ENCODE measurements at regions not wholly inside any gene's neighbourhood (a gene's known extent, or its start where the extent isn't known, plus 50 kb on each side); places are given as distances from the start of the nearest gene placed in this dataset.

DNA sequence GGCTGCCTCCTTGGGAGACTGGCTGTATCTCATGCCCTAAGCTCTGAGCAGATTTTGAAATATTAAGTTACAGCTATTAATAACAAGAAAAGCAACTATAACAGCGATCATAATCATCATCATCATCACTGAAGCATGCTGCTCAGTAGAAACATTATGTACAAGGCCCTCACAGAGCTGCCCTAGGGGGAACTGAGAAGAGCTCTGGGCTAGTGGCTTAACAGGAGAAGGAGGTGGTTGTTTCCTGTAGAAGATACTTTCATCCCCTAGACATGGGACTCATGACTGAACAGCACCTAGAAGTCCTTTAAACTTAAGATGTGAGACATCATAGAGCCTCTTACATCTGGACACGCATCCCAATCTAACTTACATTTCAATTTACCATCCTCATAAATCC, 332.8 kb upstream of the PLET1 start:
- Histone ChIP-seq H3K4me3 (no peak overlapping the region), H3K27me3 (no peaks in the 10 kb centered on the region), H3K36me3 (no peaks in the 10 kb centered on the region), H3K9me3 (no peaks in the 10 kb centered on the region)
- no peak for DNase-seq

DNA sequence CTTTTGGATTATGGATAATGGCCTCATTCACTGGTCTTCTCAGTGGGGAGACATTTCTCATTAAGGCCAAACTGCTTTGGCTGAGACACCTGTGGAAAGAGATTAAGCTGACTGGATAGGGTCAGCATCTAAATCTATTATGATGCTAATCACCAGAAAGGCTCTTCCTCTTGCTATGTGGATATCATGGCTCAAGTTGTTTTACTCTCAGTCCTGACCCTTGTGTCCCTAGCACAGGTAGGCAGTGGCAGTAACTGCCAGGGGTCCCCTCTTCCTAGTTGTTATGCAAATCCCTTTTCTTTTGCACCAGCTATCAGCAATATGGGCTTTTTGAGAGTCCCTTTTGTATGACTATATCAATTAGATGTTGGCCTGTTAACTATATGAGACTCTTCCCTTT, 335.7 kb upstream of the PLET1 start:
- no peak overlapping the region for H3K4me3 ChIP-seq
- no peak for DNase-seq
- H3K9me3 ChIP-seq = no peaks in the 10 kb centered on the region
- no peaks in the 10 kb centered on the region for H3K36me3 ChIP-seq
- no peaks in the 10 kb centered on the region for H3K27me3 ChIP-seq

DNA sequence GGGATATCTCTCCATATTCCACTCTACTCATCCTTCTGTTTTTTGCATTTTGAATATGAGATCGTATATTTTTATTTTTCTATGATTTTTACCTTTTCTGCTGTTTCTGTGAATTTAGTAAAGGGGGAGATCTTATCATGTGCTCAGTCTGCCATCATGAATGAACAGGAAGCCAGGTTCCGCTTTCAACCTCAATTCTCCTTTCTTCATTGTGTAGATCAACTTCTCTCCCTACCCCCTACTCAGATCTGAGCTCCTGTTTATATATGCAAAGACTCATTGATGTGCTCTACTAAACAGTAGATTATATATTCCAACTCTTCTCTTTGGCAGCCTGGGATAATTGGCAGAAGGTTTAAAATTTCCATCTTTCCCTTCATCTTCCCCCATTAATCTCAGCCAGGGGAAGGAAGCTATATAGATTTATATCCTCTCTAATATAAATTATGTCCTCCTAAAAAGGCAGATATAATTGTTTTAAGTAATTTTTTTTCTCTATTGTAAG, 336.7 kb upstream of the PLET1 start:
- no peak for DNase-seq
- Histone ChIP-seq H3K4me3 (no peak overlapping the region), H3K36me3 (no peaks in the 10 kb centered on the region), H3K27me3 (no peaks in the 10 kb centered on the region), H3K9me3 (no peaks in the 10 kb centered on the region)

DNA sequence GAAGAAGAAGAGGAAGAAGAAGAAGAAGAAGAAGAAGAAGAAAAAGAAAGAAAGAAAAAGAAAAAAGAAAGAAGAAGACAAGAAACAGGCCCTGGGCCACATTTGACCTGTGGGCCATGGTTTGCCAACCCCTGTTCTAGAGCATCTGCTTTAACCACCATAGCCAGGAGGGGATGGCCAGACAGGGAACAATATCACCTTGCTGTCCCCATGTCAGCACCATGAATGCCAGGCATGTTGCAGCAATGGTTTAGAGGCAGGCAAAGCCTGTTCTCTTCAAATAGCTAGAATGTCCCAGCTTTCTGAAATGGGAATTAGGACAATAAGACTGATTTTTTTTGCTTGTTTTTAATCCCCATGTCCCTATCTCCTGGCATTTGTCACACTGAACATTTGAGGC, 338.6 kb upstream of the PLET1 start:
- DNase-seq = no peak

DNA sequence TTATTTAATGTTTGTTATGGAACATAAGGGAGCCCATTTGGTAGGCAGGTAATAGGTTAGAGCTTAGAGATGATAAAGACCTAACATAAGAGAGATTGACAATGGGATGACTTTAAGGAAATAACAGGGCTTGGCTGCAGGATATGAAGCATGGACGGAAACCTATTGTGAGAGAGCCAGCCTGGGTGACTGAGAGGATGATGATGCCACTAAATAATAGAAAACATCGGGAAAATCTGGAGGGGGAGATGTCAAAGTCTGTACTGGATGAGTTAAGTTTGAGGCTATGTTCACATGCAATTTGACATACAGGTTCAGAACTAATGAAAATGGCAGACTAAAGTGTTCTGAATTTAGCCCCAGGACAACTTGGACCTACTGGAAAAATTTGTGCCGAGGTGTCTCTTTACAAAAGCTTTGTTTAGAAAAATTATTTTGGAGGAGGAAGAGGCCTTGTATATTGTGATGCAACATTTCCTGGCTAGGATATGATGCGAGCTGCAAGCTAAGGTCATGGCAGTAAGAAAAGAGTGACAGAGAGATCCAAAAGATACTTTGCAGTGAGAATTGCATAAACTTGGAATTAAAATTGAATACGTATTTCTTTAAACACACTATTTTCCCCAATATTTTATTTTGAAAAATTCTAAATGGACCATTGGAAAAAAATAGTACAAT, 339.3 kb upstream of the PLET1 start:
- H3K9me3 ChIP-seq = no peaks in the 10 kb centered on the region
- H3K4me3 ChIP-seq = no peak overlapping the region
- no peaks in the 10 kb centered on the region for H3K27me3 ChIP-seq
- no peaks in the 10 kb centered on the region for H3K36me3 ChIP-seq
- no peak for DNase-seq

More for the DNA sequence above, 338.6 kb upstream of the PLET1 start:
- H3K4me3 ChIP-seq = no peak overlapping the region
- H3K9me3 ChIP-seq = no peaks in the 10 kb centered on the region
- H3K27me3 ChIP-seq = no peaks in the 10 kb centered on the region
- H3K36me3 ChIP-seq = no peaks in the 10 kb centered on the region

DNA sequence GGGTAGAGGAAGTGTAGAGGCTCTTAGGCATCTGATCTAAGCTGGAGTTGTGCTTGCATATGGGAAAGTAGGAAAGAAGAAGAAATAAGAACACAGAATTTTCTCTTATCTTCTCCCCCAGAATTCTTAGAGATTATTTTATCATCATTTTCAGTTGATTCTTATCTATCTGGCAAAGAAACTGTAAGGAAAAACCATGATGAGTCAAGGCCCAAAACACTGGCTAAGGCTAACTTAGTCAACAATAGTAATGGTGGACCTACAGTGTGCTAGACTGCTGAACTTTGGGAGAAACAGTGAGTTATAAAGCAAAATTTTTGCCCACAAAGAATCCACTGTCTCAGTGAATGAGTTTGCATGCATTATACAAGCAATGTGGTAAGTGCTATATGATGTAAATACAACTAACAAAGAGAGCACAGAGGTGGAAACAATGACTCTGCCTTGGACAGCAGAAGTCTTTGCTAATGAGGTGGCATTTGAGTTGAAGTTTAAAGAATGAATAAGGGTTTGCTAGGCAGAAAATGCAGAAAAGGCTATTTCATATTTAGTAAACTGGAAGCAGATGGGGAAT, 344.5 kb upstream of the PLET1 start:
- no peaks in the 10 kb centered on the region for H3K9me3 ChIP-seq
- H3K27me3 ChIP-seq = no peaks in the 10 kb centered on the region
- DNase-seq = no peak
- no peak overlapping the region for H3K4me3 ChIP-seq
- no peaks in the 10 kb centered on the region for H3K36me3 ChIP-seq

DNA sequence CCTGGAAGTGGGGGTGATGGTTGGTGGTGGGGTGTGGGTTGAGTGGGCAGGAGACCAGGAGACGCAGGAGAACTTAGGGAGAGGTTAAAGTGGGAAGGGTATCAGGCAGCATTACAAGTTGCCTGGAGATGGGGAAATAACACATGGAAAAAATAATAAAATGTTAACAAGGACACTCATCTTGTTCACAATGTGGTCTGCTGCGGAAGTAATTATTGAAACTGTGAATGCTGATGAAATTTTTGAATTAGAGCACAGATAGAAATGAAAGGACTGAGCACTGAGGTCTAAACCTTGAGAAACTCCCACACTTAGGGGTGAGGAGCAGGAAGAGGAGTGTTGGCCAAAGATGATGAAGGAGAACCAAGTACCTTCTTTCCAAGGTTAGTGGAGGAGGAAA, 346.0 kb upstream of the PLET1 start:
- Histone ChIP-seq H3K36me3 (no peaks in the 10 kb centered on the region), H3K4me3 (no peak overlapping the region), H3K27me3 (no peaks in the 10 kb centered on the region), H3K9me3 (no peaks in the 10 kb centered on the region)
- DNase-seq = no peak

DNA sequence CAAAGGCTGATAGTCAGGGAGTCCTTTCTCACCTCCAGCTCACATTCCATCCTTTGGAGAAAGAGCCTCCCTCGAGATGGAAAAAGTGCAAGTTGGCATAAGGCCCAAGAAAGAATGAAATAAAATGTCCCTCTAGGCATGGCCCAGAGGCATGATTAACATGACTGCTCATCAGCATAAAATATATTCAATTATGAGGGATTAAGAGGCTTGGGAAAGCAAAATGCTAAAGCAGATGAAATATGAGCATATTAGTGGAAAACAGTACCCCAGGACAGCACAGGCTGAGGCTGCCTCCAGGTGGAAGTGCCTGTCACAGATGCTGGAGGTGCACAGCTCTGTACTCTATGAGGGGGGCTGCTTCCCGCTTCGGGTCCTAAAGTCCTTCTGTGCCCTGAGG, 347.8 kb upstream of the PLET1 start:
- H3K36me3 ChIP-seq = no peaks in the 10 kb centered on the region
- no peak for DNase-seq
- no peaks in the 10 kb centered on the region for H3K9me3 ChIP-seq
- H3K27me3 ChIP-seq = no peaks in the 10 kb centered on the region
- H3K4me3 ChIP-seq = no peak overlapping the region

DNA sequence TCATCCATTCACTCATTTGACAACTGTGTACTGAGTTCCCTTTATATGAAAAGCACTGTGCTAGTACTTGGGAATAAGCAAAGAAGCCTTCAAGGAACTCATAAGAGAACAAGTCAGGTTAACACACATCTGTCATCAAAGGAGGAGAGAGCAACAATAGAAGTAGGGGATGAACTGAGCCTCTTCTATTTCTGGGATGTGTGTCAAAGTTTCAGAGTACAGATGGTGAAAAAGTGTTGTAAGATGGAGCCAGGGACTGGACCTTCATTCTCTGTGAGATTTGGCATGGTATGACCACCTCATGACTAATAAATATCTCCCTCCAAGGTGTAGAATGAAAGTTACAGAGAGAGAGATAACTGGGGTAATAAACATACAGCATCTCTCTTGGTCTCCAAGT, 349.8 kb upstream of the PLET1 start:
- Histone ChIP-seq H3K9me3 (no peaks in the 10 kb centered on the region), H3K4me3 (no peak overlapping the region), H3K36me3 (no peaks in the 10 kb centered on the region), H3K27me3 (no peaks in the 10 kb centered on the region)
- DNase-seq = no peak

DNA sequence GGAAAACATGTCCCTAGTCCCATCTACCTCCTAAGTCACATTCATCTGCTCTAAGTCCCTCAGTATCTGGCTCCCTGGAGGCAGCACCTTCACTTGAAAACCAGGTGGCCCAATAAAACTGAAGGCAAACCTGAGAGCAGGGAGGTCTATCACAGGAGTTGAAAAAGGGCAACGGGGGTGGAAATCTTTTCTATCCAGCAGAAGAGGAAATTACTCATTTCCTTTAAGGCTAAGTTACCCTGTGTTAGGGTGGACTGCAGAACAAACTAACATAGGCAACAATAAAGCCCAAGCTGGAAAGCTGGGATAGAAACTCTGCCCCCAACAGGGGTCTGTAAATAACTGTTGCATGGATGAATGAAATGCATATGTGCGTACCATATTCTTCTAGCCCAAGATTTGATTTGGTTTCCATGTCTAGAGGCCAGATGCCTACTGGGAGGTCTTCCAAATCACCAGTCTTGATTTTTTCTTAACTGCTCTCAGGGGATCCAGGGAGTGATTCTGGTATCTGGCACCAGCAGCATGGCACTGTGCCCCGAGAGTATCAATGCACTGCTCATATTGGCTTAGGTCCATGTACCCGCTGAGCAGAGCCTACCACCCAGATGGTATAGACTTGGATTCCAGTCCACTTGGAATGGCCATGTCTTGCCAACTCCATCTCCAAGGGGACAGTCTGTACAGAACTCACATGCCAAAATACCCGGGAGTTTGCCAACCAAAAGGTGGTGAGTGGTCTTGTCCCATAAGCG, 350.0 kb upstream of the NCAM1 start:
- H3K36me3 ChIP-seq = no peaks in the 10 kb centered on the region
- peak; percentile 90 for DNase-seq
- H3K4me3 ChIP-seq = no peak overlapping the region
- H3K9me3 ChIP-seq = no peaks in the 10 kb centered on the region
- no peaks in the 10 kb centered on the region for H3K27me3 ChIP-seq

DNA sequence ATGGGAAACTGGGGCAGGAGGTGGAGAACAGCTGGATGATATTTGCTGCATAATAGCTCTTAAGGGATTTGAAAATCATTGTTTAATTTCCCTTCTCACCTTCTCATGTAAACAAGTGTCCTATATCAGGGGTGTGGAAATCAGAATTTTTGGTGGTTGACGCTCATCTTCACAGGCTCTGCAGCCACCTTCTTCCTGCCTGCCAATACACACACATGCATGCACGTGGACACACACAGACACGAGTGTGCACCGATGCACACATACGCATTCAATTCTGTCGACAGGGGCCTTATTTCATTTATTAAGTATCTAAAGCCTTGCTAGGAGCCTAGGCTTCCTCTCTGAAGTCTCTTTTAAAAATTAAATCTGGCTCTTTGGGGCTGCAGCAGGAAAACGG, 349.4 kb upstream of the NCAM1 start:
- Histone ChIP-seq H3K4me3 (no peak overlapping the region), H3K27me3 (no peaks in the 10 kb centered on the region), H3K36me3 (no peaks in the 10 kb centered on the region), H3K9me3 (no peaks in the 10 kb centered on the region)
- DNase-seq = no peak

DNA sequence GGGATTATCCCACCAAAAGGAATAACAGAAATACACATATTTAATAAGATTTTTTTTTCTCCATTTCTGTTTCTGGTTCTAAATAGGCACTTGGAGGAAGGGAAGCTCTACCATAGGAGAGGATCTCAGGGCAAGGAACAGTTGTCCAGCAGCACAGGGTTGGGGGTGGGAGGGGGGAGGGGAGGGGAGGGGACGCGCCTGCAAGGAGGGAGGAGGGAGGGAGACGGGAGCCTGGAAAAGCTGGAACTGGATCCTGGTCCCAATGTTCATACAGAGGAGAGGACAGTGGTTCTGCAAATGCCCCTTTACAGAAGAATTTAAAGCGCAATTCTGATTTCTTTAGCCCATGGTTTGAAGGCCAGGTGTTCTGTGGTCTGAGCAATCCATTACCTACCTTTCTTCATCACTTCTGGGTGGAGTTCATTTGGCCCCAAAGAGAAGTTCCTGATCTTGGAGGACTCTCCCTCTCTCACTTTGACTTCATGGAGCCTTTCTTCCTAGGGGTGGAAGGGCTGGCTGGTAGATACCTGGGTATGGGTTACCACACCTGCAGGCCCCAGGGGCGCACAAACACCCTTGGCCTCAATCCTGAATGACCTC, 348.9 kb upstream of the NCAM1 start:
- H3K4me3 ChIP-seq = no peak overlapping the region
- DNase-seq = peak; percentile 42
- H3K36me3 ChIP-seq = no peaks in the 10 kb centered on the region
- H3K9me3 ChIP-seq = no peaks in the 10 kb centered on the region
- no peaks in the 10 kb centered on the region for H3K27me3 ChIP-seq

DNA sequence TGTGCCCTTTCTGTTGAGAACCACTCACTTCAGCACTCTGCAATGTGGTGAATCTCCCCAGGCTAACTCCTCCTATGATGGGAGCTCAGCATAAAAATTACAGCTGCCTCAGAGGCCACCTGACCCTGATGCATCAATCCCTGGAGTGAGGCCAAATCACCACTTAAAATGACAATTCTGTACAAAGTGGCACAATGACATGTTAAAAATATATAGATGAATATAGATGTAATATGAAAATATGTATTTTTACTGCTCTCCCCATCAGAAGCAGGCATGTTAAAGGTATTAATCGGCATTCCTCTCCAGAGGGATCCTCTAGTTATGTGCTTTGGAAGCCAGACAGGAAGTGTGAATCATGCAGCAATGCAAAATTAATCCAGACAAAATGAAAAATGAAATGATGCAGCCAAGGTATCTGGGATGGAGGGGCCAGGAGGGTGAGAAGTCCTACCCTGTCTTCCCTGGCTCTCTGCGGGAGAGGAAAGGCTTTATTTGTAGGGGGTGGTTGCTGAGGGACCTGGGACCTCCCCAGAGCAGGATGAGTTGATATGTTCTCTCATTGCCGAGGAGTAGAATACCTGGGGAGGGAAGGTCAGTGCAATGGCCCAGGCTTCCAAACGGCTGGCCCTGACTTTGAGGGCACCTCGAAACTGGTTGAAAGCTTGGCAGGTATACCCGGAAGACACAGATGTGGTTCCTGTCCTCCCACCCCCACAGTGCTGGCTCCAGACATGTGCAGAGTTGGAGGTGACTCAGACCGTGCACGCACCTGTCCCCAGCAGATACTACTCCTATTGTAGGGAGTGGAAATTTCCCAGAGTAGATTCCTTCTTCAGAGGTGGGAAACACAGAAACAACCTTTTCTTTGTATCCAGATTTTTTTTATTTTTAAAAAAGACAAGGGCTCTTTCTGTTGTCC, 347.9 kb upstream of the NCAM1 start:
- peak; percentile 71 for DNase-seq
- Histone ChIP-seq H3K4me3 (no peak overlapping the region), H3K27me3 (no peaks in the 10 kb centered on the region), H3K36me3 (no peaks in the 10 kb centered on the region), H3K9me3 (no peaks in the 10 kb centered on the region)

DNA sequence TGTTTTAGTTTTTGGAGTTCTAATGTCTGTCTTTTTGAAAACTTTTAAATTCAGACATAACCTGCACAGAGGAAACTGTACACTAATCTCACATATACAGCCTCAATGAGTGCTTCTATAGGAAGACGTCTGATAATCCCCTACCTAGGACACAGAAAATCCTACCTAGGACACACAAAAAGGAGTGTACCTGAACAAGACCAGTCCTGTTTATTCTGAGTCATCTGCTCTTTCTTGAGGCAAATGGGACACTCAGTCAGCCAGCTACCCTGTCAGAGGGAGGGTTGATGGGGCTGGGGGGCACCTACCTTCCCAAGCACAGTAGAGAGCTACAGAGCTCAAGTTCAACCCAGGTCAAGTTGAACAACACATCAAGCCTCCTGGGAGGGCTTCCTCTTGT, 346.6 kb upstream of the NCAM1 start:
- no peaks in the 10 kb centered on the region for H3K36me3 ChIP-seq
- DNase-seq = no peak

DNA sequence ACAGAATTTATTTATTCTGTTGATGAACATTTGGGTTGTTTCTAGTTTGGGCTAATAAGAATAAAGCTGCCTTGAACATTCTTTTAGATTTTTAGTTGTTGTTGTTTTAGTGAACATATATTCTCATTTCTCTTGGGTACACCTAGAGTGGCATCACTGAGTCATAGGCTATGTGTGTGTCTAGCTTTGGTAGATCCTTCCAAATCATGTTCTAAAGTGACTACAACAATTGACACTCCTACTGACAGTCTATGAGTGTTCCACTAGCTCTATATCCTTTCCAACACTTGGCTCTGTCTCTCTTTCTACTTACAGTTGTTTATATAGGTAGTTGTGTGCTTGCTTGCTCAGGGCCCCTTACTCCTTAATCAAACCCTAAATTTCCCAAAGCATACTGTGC, 346.0 kb upstream of the NCAM1 start:
- no peak for DNase-seq
- no peaks in the 10 kb centered on the region for H3K27me3 ChIP-seq
- H3K9me3 ChIP-seq = no peaks in the 10 kb centered on the region
- no peaks in the 10 kb centered on the region for H3K36me3 ChIP-seq
- H3K4me3 ChIP-seq = no peak overlapping the region

More for the DNA sequence above, 346.6 kb upstream of the NCAM1 start:
- H3K9me3 ChIP-seq = no peaks in the 10 kb centered on the region
- H3K27me3 ChIP-seq = no peaks in the 10 kb centered on the region
- H3K4me3 ChIP-seq = no peak overlapping the region

DNA sequence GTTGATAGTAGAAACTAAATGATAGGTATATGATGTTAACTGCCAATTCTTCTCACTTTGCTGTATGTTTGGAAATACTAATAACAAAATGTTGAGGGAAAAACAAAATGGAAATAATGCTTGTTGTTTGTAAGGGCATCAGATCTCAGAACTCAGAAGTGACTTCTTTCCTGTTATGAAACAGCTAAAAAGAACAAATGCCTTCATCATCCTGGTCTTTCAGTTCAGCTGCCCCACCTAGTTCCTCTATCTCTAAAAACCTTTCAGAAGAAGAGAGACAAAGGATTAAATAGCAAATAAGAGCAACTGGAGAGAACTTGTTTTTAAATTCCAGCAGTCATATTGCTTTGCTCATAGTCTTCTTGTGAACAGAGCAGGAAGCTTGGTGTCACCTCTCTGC, 345.3 kb upstream of the NCAM1 start:
- DNase-seq = no peak
- Histone ChIP-seq H3K4me3 (no peak overlapping the region), H3K27me3 (no peaks in the 10 kb centered on the region), H3K9me3 (no peaks in the 10 kb centered on the region), H3K36me3 (no peaks in the 10 kb centered on the region)

Measured in MG63 (cell line).